Spinal cord (tissue), 9 donors: ENCODE measurements at regions not wholly inside any gene's neighbourhood (a gene's known extent, or its start where the extent isn't known, plus 50 kb on each side); places are given as distances from the start of the nearest gene placed in this dataset.

Experiments
- DNase-seq, 6 donors: peaks; one replicate each; pipeline versions ENCODE4 v3.0.0 to v3.0.0-alpha.2; 2013 to 2015; ENCODE audit warnings: low spot score in 6 of 6, low read depth in 4 of 6
- H3K27ac ChIP-seq: one replicate; pipeline ENCODE4 v1.5.1; 2013; ENCODE audit warnings: low read depth, low read length, control low read depth
- H3K27me3 ChIP-seq: one replicate; pipeline ENCODE4 v1.6.1; 2013; ENCODE audit warnings: low read length; ENCODE audit not compliant: control insufficient read depth, insufficient read depth
- H3K36me3 ChIP-seq: one replicate; pipeline ENCODE4 v1.6.1; 2013; ENCODE audit warnings: low read length; ENCODE audit not compliant: control insufficient read depth, insufficient read depth
- H3K4me1 ChIP-seq: one replicate; pipeline ENCODE4 v1.6.1; 2013; ENCODE audit warnings: low read length; ENCODE audit not compliant: control insufficient read depth, insufficient read depth
- H3K4me3 ChIP-seq: one replicate; pipeline ENCODE4 v1.5.1; 2013; ENCODE audit warnings: low read depth, low read length, control low read depth
- H3K9me3 ChIP-seq: one replicate; pipeline ENCODE4 v1.6.1; 2013; ENCODE audit warnings: low read length; ENCODE audit not compliant: control insufficient read depth, insufficient read depth
- WGBS: methylation state at CpG from one replicate; pipeline ENCODE4 v1.1.5; 2013; ENCODE audit warnings: missing lambda C conversion rate; ENCODE audit not compliant: insufficient coverage; 5-methylcytosine and 5-hydroxymethylcytosine counted together
- donor health status: healthy.

DNA sequence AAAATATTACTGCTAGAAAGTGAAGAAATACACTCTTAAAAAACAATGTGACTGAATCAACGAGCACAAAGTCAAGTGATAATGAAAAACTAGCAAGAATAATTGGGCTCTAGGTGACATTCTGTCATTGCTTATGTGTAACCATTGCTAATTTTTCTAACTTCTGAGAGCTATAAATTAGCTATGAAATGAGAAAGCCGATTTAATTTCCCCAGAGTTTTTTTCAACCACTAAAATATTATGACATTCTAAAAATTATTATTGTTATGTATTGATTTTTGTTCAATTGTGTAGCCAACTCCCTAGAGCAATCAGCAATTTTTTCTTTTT is 458.6 kb upstream of the ATXN8OS start:
- Histone ChIP-seq H3K27ac (no peak overlapping the region), H3K27me3 (no peaks in the 10 kb centered on the region), H3K36me3 (no peaks in the 10 kb centered on the region), H3K4me1 (no peaks in the 10 kb centered on the region), H3K4me3 (no peak overlapping the region), H3K9me3 (no peaks in the 10 kb centered on the region)
- WGBS: no CpG with 5 or more reads among the region's 2 CpGs
- DNase-seq: peak in 1 of 6 donors; percentile 59

GRCh38 chr13:69648340-69649062 is 459.1 kb upstream of the ATXN8OS start:
- H3K4me3 ChIP-seq: no peak overlapping the region
- H3K27me3 ChIP-seq: no peaks in the 10 kb centered on the region
- DNase-seq: peak in 1 of 6 donors; percentile 58
- H3K9me3 ChIP-seq: no peaks in the 10 kb centered on the region
- no peaks in the 10 kb centered on the region for H3K4me1 ChIP-seq
- no peaks in the 10 kb centered on the region for H3K36me3 ChIP-seq
- no CpG with 5 or more reads among the region's 3 CpGs for WGBS
- H3K27ac ChIP-seq: no peak overlapping the region

GRCh38 chr13:69644447-69644846 is 463.2 kb upstream of the ATXN8OS start:
- no peak overlapping the region for H3K4me3 ChIP-seq
- H3K27me3 ChIP-seq: no peaks in the 10 kb centered on the region
- H3K9me3 ChIP-seq: no peaks in the 10 kb centered on the region
- H3K4me1 ChIP-seq: no peaks in the 10 kb centered on the region
- no peaks in the 10 kb centered on the region for H3K36me3 ChIP-seq
- no peak for DNase-seq
- no peak overlapping the region for H3K27ac ChIP-seq

- H3K4me3 ChIP-seq: no peak overlapping the region
- H3K4me1 ChIP-seq: no peaks in the 10 kb centered on the region
- no peaks in the 10 kb centered on the region for H3K36me3 ChIP-seq
- DNase-seq: no peak
- H3K9me3 ChIP-seq: no peaks in the 10 kb centered on the region
- no peak overlapping the region for H3K27ac ChIP-seq
- H3K27me3 ChIP-seq: no peaks in the 10 kb centered on the region
These were observed 465.9 kb upstream of the ATXN8OS start for GRCh38 chr13:69641773-69642172.

DNA sequence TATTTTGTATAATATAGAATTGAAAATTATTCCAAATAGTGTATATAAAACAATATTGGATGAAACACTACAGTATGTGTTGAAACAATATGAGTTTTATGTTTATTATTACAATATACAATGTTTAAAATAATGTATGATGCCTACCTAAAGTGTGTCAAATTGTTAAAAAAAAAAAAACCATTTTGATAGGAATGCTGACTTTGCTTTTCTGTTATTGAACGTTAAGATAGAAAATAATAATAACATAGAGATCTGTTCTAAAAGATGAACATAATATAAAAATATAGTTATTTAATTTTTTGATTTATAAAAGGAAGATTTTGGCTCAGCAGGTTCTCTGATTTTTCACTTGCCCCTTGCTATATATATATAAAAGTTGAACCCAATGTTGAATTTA is 474.6 kb upstream of the ATXN8OS start:
- H3K4me1 ChIP-seq: no peaks in the 10 kb centered on the region
- no peak overlapping the region for H3K4me3 ChIP-seq
- no CpG with 5 or more reads among the region's 1 CpG for WGBS
- no peak for DNase-seq
- no peak overlapping the region for H3K27ac ChIP-seq
- no peaks in the 10 kb centered on the region for H3K9me3 ChIP-seq
- no peaks in the 10 kb centered on the region for H3K27me3 ChIP-seq
- H3K36me3 ChIP-seq: no peaks in the 10 kb centered on the region

DNA sequence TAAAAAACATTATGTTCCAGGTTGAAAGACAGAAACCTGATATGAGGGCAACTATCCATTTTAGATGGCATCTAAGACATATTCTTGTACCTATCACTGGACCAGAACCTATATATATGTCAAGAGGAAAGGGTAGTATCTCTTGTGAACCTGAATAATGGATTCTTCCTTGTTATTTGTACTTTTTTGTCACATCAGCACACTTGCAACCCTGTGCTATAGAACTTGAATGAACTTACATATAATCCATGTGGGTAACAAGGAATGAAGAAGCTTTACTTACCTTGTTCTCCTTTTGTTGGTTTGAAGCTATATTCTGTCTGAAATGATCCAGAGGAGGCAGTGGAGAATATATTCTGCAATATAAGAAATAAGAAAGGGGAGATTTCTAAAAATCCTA is 483.7 kb upstream of the ATXN8OS start:
- no peak for DNase-seq
- H3K27me3 ChIP-seq: no peaks in the 10 kb centered on the region

DNA sequence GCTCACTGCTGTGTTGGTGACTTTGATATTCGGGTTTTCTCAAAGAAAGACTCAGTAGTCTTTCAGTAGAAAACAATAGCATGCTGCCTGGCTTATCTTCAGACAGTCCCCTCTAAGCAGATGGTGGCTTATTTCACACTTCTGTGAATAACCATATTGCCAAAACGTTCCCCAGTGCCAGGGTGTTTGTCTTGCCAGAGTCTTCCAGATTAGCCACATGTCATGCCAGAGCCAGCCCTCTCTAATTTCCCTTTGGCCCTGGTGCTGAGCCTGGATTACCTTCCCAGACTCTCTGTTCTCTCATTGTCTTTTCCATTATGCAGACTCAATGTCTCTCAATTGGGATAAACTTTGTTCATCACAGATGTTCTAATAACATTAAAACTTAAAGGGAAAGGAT is 488.0 kb upstream of the ATXN8OS start:
- peak in 1 of 6 donors; percentile 22 for DNase-seq
- WGBS: 44% methylated on average over 2 of the region's 2 CpGs
- H3K4me3 ChIP-seq: no peak overlapping the region

More for the DNA sequence above, 483.7 kb upstream of the ATXN8OS start:
- Histone ChIP-seq H3K4me3 (no peak overlapping the region), H3K36me3 (no peaks in the 10 kb centered on the region), H3K9me3 (no peaks in the 10 kb centered on the region), H3K4me1 (no peaks in the 10 kb centered on the region), H3K27ac (no peak overlapping the region)

DNA sequence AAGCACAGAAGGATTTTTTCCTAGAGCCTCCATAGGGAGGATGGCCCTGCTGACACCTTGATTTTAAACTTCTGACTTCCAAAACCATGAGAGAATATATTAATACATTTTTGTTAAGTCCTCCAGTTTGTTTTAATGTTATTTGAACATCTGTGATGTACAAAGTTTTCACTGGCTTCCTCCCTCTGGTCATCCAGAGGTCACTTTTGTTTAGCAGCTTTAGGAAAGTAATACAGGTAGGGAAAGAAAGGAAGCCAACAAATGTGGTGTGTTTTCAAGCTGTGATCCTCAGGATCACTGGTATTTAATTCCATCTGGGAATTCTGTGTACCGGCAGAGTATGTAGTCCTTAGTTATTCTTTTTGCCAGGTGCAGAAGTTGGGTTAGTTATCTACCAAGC is 488.8 kb upstream of the ATXN8OS start:
- H3K27me3 ChIP-seq: no peaks in the 10 kb centered on the region
- H3K27ac ChIP-seq: no peak overlapping the region
- H3K36me3 ChIP-seq: no peaks in the 10 kb centered on the region
- no peaks in the 10 kb centered on the region for H3K9me3 ChIP-seq
- no peaks in the 10 kb centered on the region for H3K4me1 ChIP-seq
- WGBS: no CpG with 5 or more reads among the region's 1 CpG
- no peak for DNase-seq
- H3K4me3 ChIP-seq: no peak overlapping the region

More for the DNA sequence above, 488.0 kb upstream of the ATXN8OS start:
- Histone ChIP-seq H3K27me3 (no peaks in the 10 kb centered on the region), H3K9me3 (no peaks in the 10 kb centered on the region), H3K4me1 (no peaks in the 10 kb centered on the region), H3K36me3 (no peaks in the 10 kb centered on the region), H3K27ac (no peak overlapping the region)

GRCh38 chr13:69618393-69618792 is 489.2 kb upstream of the ATXN8OS start:
- no peak for DNase-seq

GRCh38 chr13:69617587-69617986 is 490.0 kb upstream of the ATXN8OS start:
- WGBS: no CpG with 5 or more reads among the region's 2 CpGs
- H3K36me3 ChIP-seq: no peaks in the 10 kb centered on the region
- peak in 1 of 6 donors; percentile 3 for DNase-seq

More at GRCh38 chr13:69618393-69618792, 489.2 kb upstream of the ATXN8OS start:
- Histone ChIP-seq H3K27me3 (no peaks in the 10 kb centered on the region), H3K27ac (no peak overlapping the region), H3K9me3 (no peaks in the 10 kb centered on the region), H3K4me1 (no peaks in the 10 kb centered on the region), H3K36me3 (no peaks in the 10 kb centered on the region), H3K4me3 (no peak overlapping the region)
- WGBS: no CpG with 5 or more reads among the region's 4 CpGs

More at GRCh38 chr13:69617587-69617986, 490.0 kb upstream of the ATXN8OS start:
- no peaks in the 10 kb centered on the region for H3K4me1 ChIP-seq
- no peak overlapping the region for H3K4me3 ChIP-seq
- no peaks in the 10 kb centered on the region for H3K27me3 ChIP-seq
- H3K9me3 ChIP-seq: no peaks in the 10 kb centered on the region
- H3K27ac ChIP-seq: no peak overlapping the region
